IMR-90 (cell line): ENCODE measurements at regions not wholly inside any gene's neighbourhood (a gene's known extent, or its start where the extent isn't known, plus 50 kb on each side); places are given as distances from the start of the nearest gene placed in this dataset.

ENCODE experiments used
- ATAC-seq: fragments of 200-7000 bp; cut with Tn5 transposase; 2 replicates; pipeline ENCODE4 v1.9.1; 2020; ENCODE audit warnings: low read depth, mild to moderate bottlenecking, moderate library complexity
- BruUV-seq: library from RNA; stranded (reverse); fragments of 400-500 nt; replicated peaks from 2 replicates; lab custom pipeline; 2021; lab: Mats Ljungman, UMichigan
- CTCF ChIA-PET: fragments of 300-600 bp; formaldehyde crosslinking; extraction: SDS; loops from one replicate; lab custom pipeline; 2021; ENCODE audit warnings: antibody characterized with exemption; lab: Yijun Ruan, JAX
- POLR2A ChIA-PET: fragments of 300-600 bp; sonication (Branson Sonifier 250); formaldehyde crosslinking; loops from one replicate; lab custom pipeline; 2022; ENCODE audit warnings: antibody characterized with exemption; ENCODE audit not compliant: unreplicated experiment; lab: Charles Lee
- DNase-seq: peaks from one replicate; pipeline ENCODE4 v3.0.0; 2013
- H2AFZ ChIP-seq: replicated peaks from 2 replicates; pipeline ENCODE3; 2013; ENCODE audit warnings: low read length, mild to moderate bottlenecking; ENCODE audit not compliant: poor library complexity
- H2AK5ac ChIP-seq: 2 replicates; pipeline ENCODE4 v1.6.1; 2013; ENCODE audit warnings: low read depth, low read length, inconsistent platforms
- H2AK9ac ChIP-seq: replicated peaks from 2 replicates; pipeline ENCODE3; 2013; ENCODE audit warnings: mild to moderate bottlenecking, low read depth, low read length, moderate library complexity; ENCODE audit not compliant: poor library complexity
- H2BK120ac ChIP-seq: 2 replicates; pipeline ENCODE4 v1.6.1; 2013; ENCODE audit warnings: low read depth, low read length, inconsistent platforms
- H2BK15ac ChIP-seq: 3 replicates; pipeline ENCODE4 v1.6.1; 2013; ENCODE audit warnings: low read depth, low read length, inconsistent platforms
- H2BK20ac ChIP-seq: 2 replicates; pipeline ENCODE4 v1.6.1; 2013; ENCODE audit warnings: low read depth, mild to moderate bottlenecking, inconsistent platforms, low read length, moderate library complexity
- H2BK5ac ChIP-seq: 2 replicates; pipeline ENCODE4 v1.6.1; 2013; ENCODE audit warnings: mild to moderate bottlenecking, low read depth, low read length, inconsistent platforms; ENCODE audit not compliant: poor library complexity, severe bottlenecking
- H3K14ac ChIP-seq: replicated peaks from 2 replicates; pipeline ENCODE4 v1.6.1; 2013; ENCODE audit warnings: low read depth, low read length, inconsistent platforms
- H3K18ac ChIP-seq: 2 replicates; pipeline ENCODE4 v1.6.1; 2013; ENCODE audit warnings: low read depth, low read length, control low read depth
- H3K23ac ChIP-seq: 2 replicates; pipeline ENCODE4 v1.6.1; 2013; ENCODE audit warnings: low read depth, low read length, inconsistent platforms
- H3K27ac ChIP-seq: 2 replicates; pipeline ENCODE4 v1.5.1; 2013; ENCODE audit warnings: mild to moderate bottlenecking, control low read depth, low read length; ENCODE audit not compliant: insufficient read depth
- H3K27me3 ChIP-seq: 2 replicates; pipeline ENCODE4 v1.6.1; 2013; ENCODE audit warnings: low read length; ENCODE audit not compliant: control insufficient read depth, insufficient read depth
- H3K36me3 ChIP-seq: 2 replicates; pipeline ENCODE4 v1.6.1; 2013; ENCODE audit warnings: low read length, mixed read lengths; ENCODE audit not compliant: control insufficient read depth, insufficient read depth
- H3K4ac ChIP-seq: 2 replicates; pipeline ENCODE4 v1.6.1; 2013; ENCODE audit warnings: low read depth, low read length, inconsistent platforms
- H3K4me1 ChIP-seq: 2 replicates; pipeline ENCODE4 v1.6.1; 2013; ENCODE audit warnings: low read length, mixed read lengths; ENCODE audit not compliant: control insufficient read depth, insufficient read depth
- H3K4me2 ChIP-seq: 2 replicates; pipeline ENCODE4 v1.6.1; 2013; ENCODE audit warnings: low read depth, mild to moderate bottlenecking, control low read depth, low read length, moderate library complexity
- H3K4me3 ChIP-seq: 2 replicates; pipeline ENCODE4 v1.5.1; 2013; ENCODE audit warnings: low read depth, mild to moderate bottlenecking, control low read depth, low read length, moderate library complexity; ENCODE audit not compliant: insufficient read depth
- H3K56ac ChIP-seq: 2 replicates; pipeline ENCODE4 v1.6.1; 2013; ENCODE audit warnings: low read length, inconsistent platforms; ENCODE audit not compliant: insufficient read depth; ENCODE audit errors: extremely low read depth
- H3K79me1 ChIP-seq, 2 experiments: 2 replicates each; pipeline ENCODE4 v1.6.1; 2013; ENCODE audit warnings: low read length in 2 of 2, inconsistent platforms in 1 of 2, low read depth in 1 of 2
- H3K9ac ChIP-seq: 2 replicates; pipeline ENCODE4 v1.6.1; 2013; ENCODE audit warnings: low read depth, low read length, control low read depth
- H3K9me1 ChIP-seq: 2 replicates; pipeline ENCODE4 v1.6.1; 2013; ENCODE audit warnings: low read length, inconsistent platforms; ENCODE audit not compliant: insufficient read depth
- H3K9me3 ChIP-seq: 2 replicates; pipeline ENCODE4 v1.6.1; 2013; ENCODE audit warnings: low read length; ENCODE audit not compliant: control insufficient read depth, insufficient read depth
- H4K20me1 ChIP-seq: 2 replicates; pipeline ENCODE4 v1.6.1; 2013; ENCODE audit warnings: low read length, inconsistent platforms; ENCODE audit not compliant: insufficient read depth
- H4K5ac ChIP-seq: 2 replicates; pipeline ENCODE4 v1.6.1; 2013; ENCODE audit warnings: mild to moderate bottlenecking, low read depth, low read length, control low read depth
- H4K8ac ChIP-seq, 2 experiments: 2 replicates each; pipeline ENCODE4 v1.6.1; 2013; ENCODE audit warnings: low read depth in 2 of 2, low read length in 2 of 2, control low read depth in 1 of 2, inconsistent platforms in 1 of 2
- H4K91ac ChIP-seq: 2 replicates; pipeline ENCODE4 v1.6.1; 2013; ENCODE audit warnings: low read depth, low read length, inconsistent platforms; ENCODE audit not compliant: insufficient read depth
- MAZ ChIP-seq: IDR thresholded peaks from 2 replicates; pipeline ENCODE4 v1.6.1; 2012; ENCODE audit warnings: low read depth, mild to moderate bottlenecking, low read length, improper control_type of control experiment, moderate library complexity, borderline replicate concordance
- MXI1 ChIP-seq: IDR thresholded peaks from 2 replicates; pipeline ENCODE4 v1.6.1; 2012; ENCODE audit warnings: low read depth, mild to moderate bottlenecking, low read length, moderate library complexity, borderline replicate concordance
- RFX5 ChIP-seq: IDR thresholded peaks from 2 replicates; pipeline ENCODE4 v1.8.0; 2012; ENCODE audit warnings: low read depth, mild to moderate bottlenecking, low read length, moderate library complexity
- WGBS, 2 experiments: methylation state at CpG; one replicate each; pipeline versions ENCODE4 v1.1.5 to v1.1.7; 2013; ENCODE audit warnings: missing lambda C conversion rate in 2 of 2; ENCODE audit not compliant: insufficient read length in 1 of 2; ENCODE audit errors: extremely low coverage in 2 of 2; 5-methylcytosine and 5-hydroxymethylcytosine counted together
- dilution Hi-C: fragments of 300-500 bp; cut with HindIII; formaldehyde crosslinking; loops from one replicate; pipeline ENCODE4 v1.14.3; 2018; ENCODE audit warnings: low sequenced_read_pairs; ENCODE audit not compliant: unreplicated experiment
- in situ Hi-C: fragments of 300-500 bp; cut with MboI; formaldehyde crosslinking; loops from 3 replicates; pipeline ENCODE4 v1.14.3; 2019; ENCODE audit warnings: low sequenced_read_pairs, inconsistent platforms, mixed read lengths
- intact Hi-C: fragments of 100-400 bp; cut with micrococcal nuclease; formaldehyde crosslinking; loops from 2 replicates; pipeline ENCODE4 v1.10.0; 2022
- TF ChIP-seq, protein P1 (sequence below): fragments of 150-350 bp; IDR thresholded peaks from 2 replicates; pipeline ENCODE4 v1.6.1; 2016; ENCODE audit warnings: low read depth, mild to moderate bottlenecking, low read length, moderate library complexity, borderline replicate concordance
- TF ChIP-seq, protein P2 (sequence below): conservative IDR thresholded peaks from 2 replicates; pipeline ENCODE4 v1.5.1; 2012; ENCODE audit warnings: mild to moderate bottlenecking, low read depth, low read length, improper control_type of control experiment

DNA sequence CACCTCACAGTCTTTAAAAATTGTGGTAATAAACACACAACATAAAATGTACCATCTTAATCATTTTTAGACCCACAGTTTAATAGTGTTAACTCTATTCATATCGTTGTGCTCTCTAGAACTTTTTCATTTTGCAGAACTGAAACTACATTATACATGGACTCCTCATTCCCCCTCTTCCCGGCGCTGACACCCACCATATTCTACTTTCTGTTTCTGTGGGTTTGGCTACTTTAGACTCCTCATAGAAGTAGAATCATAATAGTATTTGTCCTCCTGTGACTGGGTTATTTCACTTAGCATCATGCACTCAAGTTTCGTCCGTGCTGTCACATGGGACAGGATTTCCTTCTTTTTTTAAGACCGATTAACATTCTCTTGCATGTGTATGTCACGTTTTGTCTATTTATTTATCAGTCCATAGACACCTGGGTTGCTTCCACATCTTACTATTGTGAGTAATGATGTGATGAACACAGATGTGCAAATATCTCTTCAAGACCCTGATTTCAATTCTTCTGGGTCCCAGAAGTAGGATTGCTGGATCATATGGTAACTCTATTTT lies 62.9 kb upstream of the TMPRSS2 start:
- no TSS peak for BruUV-seq
- Histone ChIP-seq H3K4ac (no peak overlapping the region), H2AK5ac (no peak overlapping the region), H3K9me3 (no peaks in the 10 kb centered on the region), H4K91ac (no peak overlapping the region), H2BK15ac (no peak overlapping the region), H3K79me1 (no peaks in the 10 kb centered on the region), H3K27ac (no peak overlapping the region), H2AFZ (no peak overlapping the region), H4K8ac (no peak overlapping the region), H3K27me3 (no peaks in the 10 kb centered on the region; the same call in 1 of the 2 replicates), H3K36me3 (no peaks in the 10 kb centered on the region), H3K4me2 (no peak overlapping the region), H2AK9ac (no peak overlapping the region), H4K5ac (no peak overlapping the region), H3K14ac (no peak overlapping the region), H3K56ac (no peak overlapping the region), H3K23ac (no peak overlapping the region), H3K9ac (no peak overlapping the region), H3K9me1 (no peaks in the 10 kb centered on the region), H3K18ac (no peak overlapping the region), H2BK20ac (no peak overlapping the region), H4K20me1 (no peaks in the 10 kb centered on the region), H3K4me3 (no peak overlapping the region), H2BK5ac (no peak overlapping the region), H3K4me1 (no peaks in the 10 kb centered on the region), H2BK120ac (no peak overlapping the region)
- intact Hi-C loops, result no loop called here
- DNase-seq (no peak), ATAC-seq (no peak)
- in situ Hi-C loops, result no loop called here
- no peak for TF ChIP-seq MXI1
- TF ChIP-seq, protein P1, sequence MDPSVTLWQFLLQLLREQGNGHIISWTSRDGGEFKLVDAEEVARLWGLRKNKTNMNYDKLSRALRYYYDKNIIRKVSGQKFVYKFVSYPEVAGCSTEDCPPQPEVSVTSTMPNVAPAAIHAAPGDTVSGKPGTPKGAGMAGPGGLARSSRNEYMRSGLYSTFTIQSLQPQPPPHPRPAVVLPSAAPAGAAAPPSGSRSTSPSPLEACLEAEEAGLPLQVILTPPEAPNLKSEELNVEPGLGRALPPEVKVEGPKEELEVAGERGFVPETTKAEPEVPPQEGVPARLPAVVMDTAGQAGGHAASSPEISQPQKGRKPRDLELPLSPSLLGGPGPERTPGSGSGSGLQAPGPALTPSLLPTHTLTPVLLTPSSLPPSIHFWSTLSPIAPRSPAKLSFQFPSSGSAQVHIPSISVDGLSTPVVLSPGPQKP, result no peak
- TF ChIP-seq, protein P2, sequence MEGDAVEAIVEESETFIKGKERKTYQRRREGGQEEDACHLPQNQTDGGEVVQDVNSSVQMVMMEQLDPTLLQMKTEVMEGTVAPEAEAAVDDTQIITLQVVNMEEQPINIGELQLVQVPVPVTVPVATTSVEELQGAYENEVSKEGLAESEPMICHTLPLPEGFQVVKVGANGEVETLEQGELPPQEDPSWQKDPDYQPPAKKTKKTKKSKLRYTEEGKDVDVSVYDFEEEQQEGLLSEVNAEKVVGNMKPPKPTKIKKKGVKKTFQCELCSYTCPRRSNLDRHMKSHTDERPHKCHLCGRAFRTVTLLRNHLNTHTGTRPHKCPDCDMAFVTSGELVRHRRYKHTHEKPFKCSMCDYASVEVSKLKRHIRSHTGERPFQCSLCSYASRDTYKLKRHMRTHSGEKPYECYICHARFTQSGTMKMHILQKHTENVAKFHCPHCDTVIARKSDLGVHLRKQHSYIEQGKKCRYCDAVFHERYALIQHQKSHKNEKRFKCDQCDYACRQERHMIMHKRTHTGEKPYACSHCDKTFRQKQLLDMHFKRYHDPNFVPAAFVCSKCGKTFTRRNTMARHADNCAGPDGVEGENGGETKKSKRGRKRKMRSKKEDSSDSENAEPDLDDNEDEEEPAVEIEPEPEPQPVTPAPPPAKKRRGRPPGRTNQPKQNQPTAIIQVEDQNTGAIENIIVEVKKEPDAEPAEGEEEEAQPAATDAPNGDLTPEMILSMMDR, result no peak
- TF ChIP-seq MAZ, result no peak
- no peak for TF ChIP-seq RFX5
- ChIA-PET CTCF (no interaction called here), POLR2A (no interaction called here)
- WGBS, 2 experiments, result no CpG with 5 or more reads among the region's 7 CpGs
- dilution Hi-C loops, result no loop called here
